H1 (cell line): ENCODE measurements at regions not wholly inside any gene's neighbourhood (a gene's known extent, or its start where the extent isn't known, plus 50 kb on each side); places are given as distances from the start of the nearest gene placed in this dataset.

Source experiments
- CTCF ChIP-seq, 3 experiments: IDR thresholded peaks; 1 replicate in 2 of 3; 2 replicates in 1 of 3; pipeline versions ENCODE4 v1.5.1 to v1.6.1; 2011; ENCODE audit warnings: low read length in 3 of 3, mild to moderate bottlenecking in 3 of 3, inconsistent platforms in 2 of 3, low read depth in 1 of 3, moderate library complexity in 1 of 3; ENCODE audit not compliant: insufficient read depth in 1 of 3; ENCODE audit errors: control extremely low read depth in 1 of 3
- EP300 ChIP-seq, 2 experiments: IDR thresholded peaks; 1 replicate in 1 of 2; 2 replicates in 1 of 2; pipeline ENCODE4 v1.6.1; 2011 to 2012; ENCODE audit warnings: low read depth in 2 of 2, low read length in 2 of 2, mild to moderate bottlenecking in 2 of 2, borderline replicate concordance in 1 of 2, inconsistent platforms in 1 of 2, moderate library complexity in 1 of 2
- EZH2 ChIP-seq: fragments of 200-600 bp; sonication (generic); IDR thresholded peaks from 2 replicates; pipeline ENCODE4 v1.7.1; 2012; ENCODE audit warnings: low read depth, mild to moderate bottlenecking, moderate library complexity, low read length, inconsistent platforms; ENCODE audit not compliant: severe bottlenecking
- JUN ChIP-seq: IDR thresholded peaks from 2 replicates; pipeline ENCODE4 v1.6.1; 2011; ENCODE audit warnings: low read depth, mild to moderate bottlenecking, improper control_type of control experiment, low read length
- RFX5 ChIP-seq: IDR thresholded peaks from 2 replicates; pipeline ENCODE4 v1.6.1; 2011; ENCODE audit warnings: low read depth, low read length, improper control_type of control experiment, borderline replicate concordance

DNA sequence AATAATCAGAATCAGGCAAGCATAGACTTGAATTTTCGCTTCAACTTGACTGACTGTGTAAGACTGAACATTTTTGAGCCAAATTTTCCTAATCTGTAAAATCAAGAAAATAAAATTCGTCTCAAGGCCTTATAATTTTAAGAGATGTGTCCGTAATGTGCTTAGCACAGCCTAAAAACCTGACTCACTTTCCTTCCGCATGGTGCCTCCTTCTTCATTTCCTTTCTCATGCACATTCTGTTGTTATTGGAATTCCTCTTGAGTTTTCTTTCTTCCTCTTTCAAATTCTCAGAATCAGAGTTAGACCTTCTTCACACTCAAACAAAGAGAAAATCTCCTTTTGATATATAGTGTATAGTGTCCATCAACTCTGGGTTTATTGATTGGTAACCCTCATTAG, 208.9 kb upstream of the SLIT2 start:
- TF ChIP-seq CTCF (IDR thresholded peaks at IDR 0.05; ENCODE audit: control extremely low read depth in 1 of 3, insufficient read depth in 1 of 3, low read depth in 1 of 3, low read length in 3 of 3) (no peak), EZH2 (no peak), RFX5 (no peak), EP300 (IDR thresholded peaks at IDR 0.05; ENCODE audit: borderline replicate concordance in 1 of 2, low read depth in 2 of 2, low read length in 2 of 2) (no peak), JUN (no peak)
